Muscle layer of duodenum (tissue), 2 donors: ENCODE measurements at regions not wholly inside any gene's neighbourhood (a gene's known extent, or its start where the extent isn't known, plus 50 kb on each side); places are given as distances from the start of the nearest gene placed in this dataset.

Experiments
- H3K27ac ChIP-seq: one replicate; pipeline ENCODE4 v1.7.0; 2013; ENCODE audit warnings: mild to moderate bottlenecking, low read length
- H3K27me3 ChIP-seq: one replicate; pipeline ENCODE4 v1.7.0; 2013; ENCODE audit warnings: low read depth, mild to moderate bottlenecking, control low read depth, low read length
- H3K36me3 ChIP-seq, 2 donors: one replicate each; pipeline ENCODE4 v1.7.0; 2013; ENCODE audit warnings: low read length in 2 of 2, control low read depth in 1 of 2, mild to moderate bottlenecking in 1 of 2; ENCODE audit not compliant: insufficient read depth in 2 of 2, control insufficient read depth in 1 of 2
- H3K4me1 ChIP-seq, 2 donors: one replicate each; pipeline ENCODE4 v1.7.0; 2013; ENCODE audit warnings: low read length in 2 of 2, mild to moderate bottlenecking in 2 of 2, control low read depth in 1 of 2, moderate library complexity in 1 of 2; ENCODE audit not compliant: insufficient read depth in 2 of 2, control insufficient read depth in 1 of 2
- H3K4me3 ChIP-seq, 2 donors: one replicate each; pipeline ENCODE4 v1.7.0; 2013; ENCODE audit warnings: low read length in 2 of 2, low read depth in 1 of 2, mild to moderate bottlenecking in 1 of 2
- H3K9me3 ChIP-seq, 2 donors: one replicate each; pipeline ENCODE4 v1.7.0; 2013; ENCODE audit warnings: low read length in 2 of 2, control low read depth in 1 of 2, mild to moderate bottlenecking in 1 of 2; ENCODE audit not compliant: control insufficient read depth in 1 of 2
- donor health status: healthy.

- H3K9me3 ChIP-seq = no peaks in the 10 kb centered on the region
- no peaks in the 10 kb centered on the region for H3K36me3 ChIP-seq
- H3K27ac ChIP-seq = no peak overlapping the region
- no peaks in the 10 kb centered on the region for H3K4me1 ChIP-seq
- H3K27me3 ChIP-seq = no peaks in the 10 kb centered on the region
- H3K4me3 ChIP-seq = no peak overlapping the region
These were observed 52.4 kb upstream of the WDR26 start for GRCh38 chr1:224486801-224487583.

- H3K4me1 ChIP-seq = no peaks in the 10 kb centered on the region
- no peak overlapping the region for H3K4me3 ChIP-seq
- no peaks in the 10 kb centered on the region for H3K9me3 ChIP-seq
- H3K27me3 ChIP-seq = no peaks in the 10 kb centered on the region
- H3K36me3 ChIP-seq = no peaks in the 10 kb centered on the region
- H3K27ac ChIP-seq = no peak overlapping the region
These were observed 54.4 kb upstream of the WDR26 start for GRCh38 chr1:224488806-224489499.

GRCh38 chr1:224489534-224490365 is 55.2 kb upstream of the WDR26 start:
- H3K4me3 ChIP-seq = no peak overlapping the region
- H3K27me3 ChIP-seq = no peaks in the 10 kb centered on the region
- H3K27ac ChIP-seq = no peak overlapping the region
- no peaks in the 10 kb centered on the region for H3K9me3 ChIP-seq
- no peaks in the 10 kb centered on the region for H3K4me1 ChIP-seq
- H3K36me3 ChIP-seq = no peaks in the 10 kb centered on the region

GRCh38 chr1:224490549-224491537 is 56.2 kb upstream of the WDR26 start:
- no peaks in the 10 kb centered on the region for H3K27me3 ChIP-seq
- no peak overlapping the region for H3K27ac ChIP-seq
- no peaks in the 10 kb centered on the region for H3K36me3 ChIP-seq
- no peak overlapping the region for H3K4me3 ChIP-seq
- no peaks in the 10 kb centered on the region for H3K4me1 ChIP-seq
- no peaks in the 10 kb centered on the region for H3K9me3 ChIP-seq

- no peaks in the 10 kb centered on the region for H3K27me3 ChIP-seq
- H3K9me3 ChIP-seq = peaks cover 0 to 6% of the 10 kb centered on the region in 2 donors
- H3K36me3 ChIP-seq = no peaks in the 10 kb centered on the region
- H3K4me1 ChIP-seq = no peaks in the 10 kb centered on the region
- H3K4me3 ChIP-seq = no peak overlapping the region
- no peak overlapping the region for H3K27ac ChIP-seq
These were observed 57.4 kb upstream of the WDR26 start for GRCh38 chr1:224492015-224492414.

- Histone ChIP-seq H3K4me1 (peaks cover under 1% of the 10 kb centered on the region in 2 donors), H3K9me3 (peaks cover 0 to 7% of the 10 kb centered on the region in 2 donors), H3K36me3 (no peaks in the 10 kb centered on the region), H3K27ac (no peak overlapping the region), H3K4me3 (no peak overlapping the region), H3K27me3 (no peaks in the 10 kb centered on the region)
These were observed 58.0 kb upstream of the WDR26 start for GRCh38 chr1:224492632-224493031.

GRCh38 chr1:224493269-224493668 is 58.7 kb upstream of the WDR26 start:
- Histone ChIP-seq H3K36me3 (no peaks in the 10 kb centered on the region), H3K27ac (no peak overlapping the region), H3K9me3 (peaks cover 0 to 7% of the 10 kb centered on the region in 2 donors), H3K4me3 (no peak overlapping the region), H3K27me3 (no peaks in the 10 kb centered on the region), H3K4me1 (peaks cover 5 to 7% of the 10 kb centered on the region in 2 donors)

GRCh38 chr1:224494343-224494742 is 59.7 kb upstream of the WDR26 start:
- Histone ChIP-seq H3K27me3 (no peaks in the 10 kb centered on the region), H3K4me1 (peaks cover 5 to 13% of the 10 kb centered on the region in 2 donors), H3K4me3 (no peak overlapping the region), H3K27ac (no peak overlapping the region), H3K36me3 (no peaks in the 10 kb centered on the region), H3K9me3 (peaks cover 0 to 7% of the 10 kb centered on the region in 2 donors)

- no peak overlapping the region for H3K27ac ChIP-seq
- H3K9me3 ChIP-seq = peaks cover 0 to 7% of the 10 kb centered on the region in 2 donors
- H3K4me1 ChIP-seq = peaks cover 5 to 13% of the 10 kb centered on the region in 2 donors
- no peak overlapping the region for H3K4me3 ChIP-seq
- no peaks in the 10 kb centered on the region for H3K36me3 ChIP-seq
- no peaks in the 10 kb centered on the region for H3K27me3 ChIP-seq
These were observed 61.3 kb upstream of the WDR26 start for GRCh38 chr1:224495866-224496265.

GRCh38 chr1:224496826-224497225 is 62.2 kb upstream of the WDR26 start:
- no peaks in the 10 kb centered on the region for H3K36me3 ChIP-seq
- no peak overlapping the region for H3K4me3 ChIP-seq
- H3K27me3 ChIP-seq = no peaks in the 10 kb centered on the region
- peaks cover 5 to 13% of the 10 kb centered on the region in 2 donors for H3K4me1 ChIP-seq
- H3K9me3 ChIP-seq = peaks cover 0 to 7% of the 10 kb centered on the region in 2 donors
- no peak overlapping the region for H3K27ac ChIP-seq
